ENCODE measurements at regions not wholly inside any gene's neighbourhood (a gene's known extent, or its start where the extent isn't known, plus 50 kb on each side); places are given as distances from the start of the nearest gene placed in this dataset.

- H3K9me3 Mint-ChIP-seq (ENCODE audit: low read depth, unreplicated experiment), result no peaks in the 10 kb centered on the region
- peaks cover 4% of the 10 kb centered on the region for H3K36me3 Mint-ChIP-seq (ENCODE audit: insufficient read depth, unreplicated experiment)
- CTCF ChIA-PET, result no interaction called here
- TF ChIP-seq, protein P1, sequence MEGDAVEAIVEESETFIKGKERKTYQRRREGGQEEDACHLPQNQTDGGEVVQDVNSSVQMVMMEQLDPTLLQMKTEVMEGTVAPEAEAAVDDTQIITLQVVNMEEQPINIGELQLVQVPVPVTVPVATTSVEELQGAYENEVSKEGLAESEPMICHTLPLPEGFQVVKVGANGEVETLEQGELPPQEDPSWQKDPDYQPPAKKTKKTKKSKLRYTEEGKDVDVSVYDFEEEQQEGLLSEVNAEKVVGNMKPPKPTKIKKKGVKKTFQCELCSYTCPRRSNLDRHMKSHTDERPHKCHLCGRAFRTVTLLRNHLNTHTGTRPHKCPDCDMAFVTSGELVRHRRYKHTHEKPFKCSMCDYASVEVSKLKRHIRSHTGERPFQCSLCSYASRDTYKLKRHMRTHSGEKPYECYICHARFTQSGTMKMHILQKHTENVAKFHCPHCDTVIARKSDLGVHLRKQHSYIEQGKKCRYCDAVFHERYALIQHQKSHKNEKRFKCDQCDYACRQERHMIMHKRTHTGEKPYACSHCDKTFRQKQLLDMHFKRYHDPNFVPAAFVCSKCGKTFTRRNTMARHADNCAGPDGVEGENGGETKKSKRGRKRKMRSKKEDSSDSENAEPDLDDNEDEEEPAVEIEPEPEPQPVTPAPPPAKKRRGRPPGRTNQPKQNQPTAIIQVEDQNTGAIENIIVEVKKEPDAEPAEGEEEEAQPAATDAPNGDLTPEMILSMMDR (IDR thresholded peaks at IDR 0.05; ENCODE audit: unreplicated experiment), result no peak
- H3K4me3 Mint-ChIP-seq (ENCODE audit: low read depth, unreplicated experiment), result no peak overlapping the region
- DNase-seq, result no peak
- peaks cover 11% of the 10 kb centered on the region for H3K4me1 Mint-ChIP-seq (ENCODE audit: low read depth, unreplicated experiment)
- intact Hi-C loops (cut with micrococcal nuclease; ENCODE audit: unreplicated experiment), result no loop called here
- H3K27ac Mint-ChIP-seq (ENCODE audit: unreplicated experiment), result no peak overlapping the region
- BruUV-seq (replicated peaks), result no TSS peak
- peaks cover 79% of the 10 kb centered on the region for H3K27me3 Mint-ChIP-seq (ENCODE audit: unreplicated experiment)
These were observed 380.1 kb upstream of the SULF2 start for GRCh38 chr20:48165401-48165685.

DNA sequence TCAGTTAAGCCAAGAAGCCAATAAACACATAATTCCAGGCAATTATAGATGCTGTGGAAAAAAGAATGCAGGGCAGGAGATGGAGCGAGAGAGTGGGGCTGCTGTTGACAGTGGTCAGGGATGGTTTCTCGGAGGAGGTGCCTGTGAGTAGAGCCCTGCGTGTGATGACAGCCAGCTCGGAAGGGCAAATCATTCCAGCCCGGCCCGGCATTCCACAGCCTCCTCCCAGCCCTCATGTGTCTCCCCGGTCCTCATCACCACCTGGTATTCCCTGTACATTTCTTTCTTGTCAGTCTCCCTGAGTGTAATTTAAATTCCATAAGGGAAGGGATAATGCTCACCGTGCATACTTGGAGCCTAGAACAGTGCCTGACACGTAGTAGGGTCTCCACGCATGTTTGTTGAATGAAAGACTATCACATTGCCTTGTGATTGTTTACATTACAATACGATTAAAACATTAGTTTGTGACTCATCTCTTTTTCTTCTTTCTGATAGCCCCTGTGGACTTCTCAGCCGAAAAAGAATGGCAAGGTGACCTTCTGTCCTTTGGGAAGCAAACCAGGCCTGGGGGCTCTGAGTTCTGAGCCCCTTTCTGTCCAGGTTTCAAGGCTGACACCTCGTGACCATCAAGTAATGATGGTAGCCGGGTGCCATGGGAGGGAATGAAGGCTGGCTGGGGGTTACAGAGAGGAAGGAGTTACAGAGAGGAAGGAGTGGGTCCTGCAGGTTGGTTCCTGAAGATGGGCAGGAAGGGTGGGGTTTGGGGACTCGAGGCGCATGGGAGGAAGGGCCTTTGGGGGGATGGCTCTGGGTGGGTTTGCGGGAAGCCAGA lies 379.5 kb upstream of the SULF2 start:
- BruUV-seq (replicated peaks), result no TSS peak
- TF ChIP-seq, protein P1 (IDR thresholded peaks at IDR 0.05; ENCODE audit: unreplicated experiment), result no peak
- H3K36me3 Mint-ChIP-seq (ENCODE audit: insufficient read depth, unreplicated experiment), result peaks cover 4% of the 10 kb centered on the region
- H3K4me1 Mint-ChIP-seq (ENCODE audit: low read depth, unreplicated experiment), result peaks cover 12% of the 10 kb centered on the region
- DNase-seq, result no peak
- no peak overlapping the region for H3K27ac Mint-ChIP-seq (ENCODE audit: unreplicated experiment)
- H3K27me3 Mint-ChIP-seq (ENCODE audit: unreplicated experiment), result peaks cover 78% of the 10 kb centered on the region
- intact Hi-C loops (cut with micrococcal nuclease; ENCODE audit: unreplicated experiment), result no loop called here
- no peak overlapping the region for H3K4me3 Mint-ChIP-seq (ENCODE audit: low read depth, unreplicated experiment)
- no peaks in the 10 kb centered on the region for H3K9me3 Mint-ChIP-seq (ENCODE audit: low read depth, unreplicated experiment)
- CTCF ChIA-PET, result no interaction called here

DNA sequence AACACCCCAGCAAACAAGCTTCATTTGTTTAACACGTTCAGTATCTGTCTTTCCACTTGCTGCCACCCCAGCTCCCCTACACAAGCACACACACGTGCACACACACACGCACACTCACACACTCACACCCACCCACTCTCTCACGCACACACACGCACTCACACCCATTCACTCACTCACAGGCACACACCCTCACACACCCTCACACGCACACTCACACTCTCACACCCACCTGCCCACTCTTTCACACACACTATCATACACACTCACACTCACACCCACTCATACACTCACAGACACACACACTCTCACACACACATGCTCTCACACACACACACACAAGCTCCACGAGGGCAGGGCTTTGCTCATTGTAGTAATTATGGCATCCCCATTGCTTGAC lies 378.8 kb upstream of the SULF2 start:
- no peak for DNase-seq
- intact Hi-C loops (cut with micrococcal nuclease; ENCODE audit: unreplicated experiment), result no loop called here
- BruUV-seq (replicated peaks), result no TSS peak
- Mint-ChIP-seq H3K9me3 (ENCODE audit: low read depth, unreplicated experiment) (no peaks in the 10 kb centered on the region), H3K4me1 (ENCODE audit: low read depth, unreplicated experiment) (peaks cover 19% of the 10 kb centered on the region), H3K4me3 (ENCODE audit: low read depth, unreplicated experiment) (no peak overlapping the region), H3K27me3 (ENCODE audit: unreplicated experiment) (peaks cover 79% of the 10 kb centered on the region), H3K27ac (ENCODE audit: unreplicated experiment) (no peak overlapping the region), H3K36me3 (ENCODE audit: insufficient read depth, unreplicated experiment) (peaks cover 4% of the 10 kb centered on the region)
- CTCF ChIA-PET, result no interaction called here
- TF ChIP-seq, protein P1 (IDR thresholded peaks at IDR 0.05; ENCODE audit: unreplicated experiment), result no peak

DNA sequence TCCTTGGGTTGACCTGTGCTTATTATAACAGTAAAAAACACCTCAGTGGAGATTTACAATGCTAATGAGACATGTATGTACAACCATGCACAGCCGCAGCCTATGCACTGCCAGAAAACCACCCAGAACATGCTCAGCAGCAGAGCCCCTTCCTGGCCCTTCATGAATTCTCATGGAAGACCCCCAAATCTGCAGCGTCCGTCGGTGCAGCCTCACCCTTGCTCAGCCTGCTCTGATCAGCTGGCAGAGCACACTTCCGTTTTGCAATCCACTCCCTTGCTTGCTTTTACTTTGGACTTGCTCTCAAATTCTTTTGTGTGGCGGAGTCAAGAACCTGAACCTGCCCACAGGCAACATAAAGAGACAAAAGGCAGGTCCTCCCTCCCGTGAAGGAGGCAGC lies 378.2 kb upstream of the SULF2 start:
- no peak overlapping the region for H3K4me3 Mint-ChIP-seq (ENCODE audit: low read depth, unreplicated experiment)
- CTCF ChIA-PET, result no interaction called here
- no peak overlapping the region for H3K27ac Mint-ChIP-seq (ENCODE audit: unreplicated experiment)
- DNase-seq, result no peak
- intact Hi-C loops (cut with micrococcal nuclease; ENCODE audit: unreplicated experiment), result no loop called here
- H3K4me1 Mint-ChIP-seq (ENCODE audit: low read depth, unreplicated experiment), result peaks cover 19% of the 10 kb centered on the region
- no TSS peak for BruUV-seq (replicated peaks)
- H3K36me3 Mint-ChIP-seq (ENCODE audit: insufficient read depth, unreplicated experiment), result peaks cover 4% of the 10 kb centered on the region
- TF ChIP-seq, protein P1 (IDR thresholded peaks at IDR 0.05; ENCODE audit: unreplicated experiment), result no peak
- H3K9me3 Mint-ChIP-seq (ENCODE audit: low read depth, unreplicated experiment), result no peaks in the 10 kb centered on the region
- peaks cover 80% of the 10 kb centered on the region for H3K27me3 Mint-ChIP-seq (ENCODE audit: unreplicated experiment)
